PFSK-1 (cell line): ENCODE measurements at regions not wholly inside any gene's neighbourhood (a gene's known extent, or its start where the extent isn't known, plus 50 kb on each side); places are given as distances from the start of the nearest gene placed in this dataset.

ENCODE experiments used
- FOXP2 ChIP-seq: optimal IDR thresholded peaks from 2 replicates; pipeline ENCODE3; 2011; ENCODE audit warnings: borderline replicate concordance, control low read depth, inconsistent platforms; ENCODE audit not compliant: insufficient read depth; ENCODE audit errors: extremely low read length, extremely low read depth
- POLR2AphosphoS5 ChIP-seq: IDR thresholded peaks from 2 replicates; pipeline ENCODE4 v1.6.1; 2012; ENCODE audit warnings: low read depth, mild to moderate bottlenecking, control low read depth, low read length, moderate library complexity
- REST ChIP-seq, 2 experiments: IDR thresholded peaks; 2 replicates each; pipeline versions ENCODE4 v1.6.1 to v1.8.0; 2011 to 2012; ENCODE audit warnings: low read depth in 2 of 2, low read length in 2 of 2, control low read depth in 1 of 2, inconsistent platforms in 1 of 2, mild to moderate bottlenecking in 1 of 2, moderate library complexity in 1 of 2; ENCODE audit not compliant: insufficient read depth in 1 of 2
- SIN3A ChIP-seq: IDR thresholded peaks from 2 replicates; pipeline ENCODE4 v1.6.1; 2012; ENCODE audit warnings: mild to moderate bottlenecking, low read length, moderate library complexity, borderline replicate concordance; ENCODE audit not compliant: insufficient read depth
- TAF1 ChIP-seq: IDR thresholded peaks from 2 replicates; pipeline ENCODE4 v1.6.1; 2012; ENCODE audit warnings: low read length, control low read depth, borderline replicate concordance; ENCODE audit not compliant: insufficient read depth

DNA sequence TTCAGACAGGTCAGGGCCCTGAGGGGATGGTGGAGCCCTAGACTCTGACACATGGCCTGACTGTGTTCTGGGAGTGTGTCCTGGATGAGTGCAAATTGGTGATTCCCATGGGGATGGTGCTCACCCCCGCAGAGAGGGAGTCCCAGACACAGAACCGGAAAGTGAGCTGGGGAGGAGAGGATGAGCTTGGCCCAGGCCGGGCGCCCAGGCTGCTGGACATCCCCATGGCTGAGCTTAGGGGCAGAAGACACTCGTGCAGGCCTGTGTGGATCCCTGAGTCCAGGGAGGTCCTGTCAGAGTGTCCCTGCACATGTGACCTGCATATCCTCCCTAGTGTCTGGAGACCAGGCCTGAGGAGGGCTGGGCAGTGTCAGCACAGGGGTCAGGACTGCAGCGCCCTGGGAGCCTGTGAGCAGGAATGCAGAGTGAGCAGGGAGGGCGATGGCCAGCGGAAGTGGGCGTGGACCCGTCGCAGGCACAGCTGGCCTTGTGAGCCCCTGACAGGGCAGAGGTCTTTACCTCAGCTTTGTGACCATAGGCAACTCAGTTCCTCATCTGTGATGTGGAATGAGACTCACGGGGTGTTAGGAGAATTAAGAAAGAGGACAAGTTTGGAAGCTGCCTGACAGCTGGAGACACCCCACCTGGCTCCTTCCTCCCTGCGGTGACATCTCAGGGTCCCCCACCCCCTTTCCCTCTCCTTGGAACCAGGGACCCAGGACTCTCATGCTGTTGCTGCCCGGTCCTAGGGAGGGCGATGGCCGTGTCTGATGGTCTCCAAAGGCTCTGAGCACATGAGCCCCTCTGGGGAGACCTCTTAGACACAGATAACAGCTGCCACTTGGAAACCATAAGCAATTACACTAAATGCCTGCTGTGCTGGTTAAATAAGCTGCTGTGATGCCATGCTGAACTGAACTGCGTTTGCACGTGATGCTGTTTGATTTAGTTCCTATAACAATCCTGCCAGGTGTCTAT, 62.6 kb upstream of the HS6ST1 start:
- TF ChIP-seq FOXP2 = no peak
- TF ChIP-seq REST (IDR thresholded peaks at IDR 0.05; ENCODE audit: insufficient read depth in 1 of 2, low read depth in 2 of 2, low read length in 2 of 2) = no peak
- TF ChIP-seq POLR2AphosphoS5 = no peak
- TF ChIP-seq TAF1 = no peak
- TF ChIP-seq SIN3A = no peak

DNA sequence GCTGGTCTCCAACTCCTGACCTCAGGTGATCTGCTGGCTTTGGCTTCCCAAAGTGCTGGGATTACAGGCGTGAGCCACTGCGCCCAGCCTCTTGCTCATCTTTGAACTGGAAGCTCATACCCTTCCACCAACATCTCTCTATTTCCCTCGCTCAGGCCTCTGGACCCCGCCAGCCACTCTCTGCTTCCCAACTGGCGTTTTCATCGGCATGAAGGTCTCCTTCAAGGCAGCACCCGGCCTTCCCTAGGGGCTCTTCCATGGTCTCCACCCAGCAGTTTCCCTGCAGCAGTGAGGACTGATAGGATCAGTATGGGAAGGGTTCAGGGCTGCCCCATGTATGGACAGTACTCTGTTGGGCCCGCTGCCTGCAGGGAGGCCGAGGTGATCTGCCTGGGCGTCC, 65.8 kb upstream of the HS6ST1 start:
- no peak for TF ChIP-seq TAF1
- TF ChIP-seq FOXP2 = no peak
- no peak for TF ChIP-seq SIN3A
- TF ChIP-seq REST (IDR thresholded peaks at IDR 0.05; ENCODE audit: insufficient read depth in 1 of 2, low read depth in 2 of 2, low read length in 2 of 2) = no peak
- no peak for TF ChIP-seq POLR2AphosphoS5

GRCh38 chr2:128384956-128385355, 66.3 kb upstream of the HS6ST1 start:
- TF ChIP-seq FOXP2 = no peak
- no peak for TF ChIP-seq POLR2AphosphoS5
- no peak for TF ChIP-seq TAF1
- no peak for TF ChIP-seq SIN3A
- TF ChIP-seq REST (IDR thresholded peaks at IDR 0.05; ENCODE audit: insufficient read depth in 1 of 2, low read depth in 2 of 2, low read length in 2 of 2) = no peak

DNA sequence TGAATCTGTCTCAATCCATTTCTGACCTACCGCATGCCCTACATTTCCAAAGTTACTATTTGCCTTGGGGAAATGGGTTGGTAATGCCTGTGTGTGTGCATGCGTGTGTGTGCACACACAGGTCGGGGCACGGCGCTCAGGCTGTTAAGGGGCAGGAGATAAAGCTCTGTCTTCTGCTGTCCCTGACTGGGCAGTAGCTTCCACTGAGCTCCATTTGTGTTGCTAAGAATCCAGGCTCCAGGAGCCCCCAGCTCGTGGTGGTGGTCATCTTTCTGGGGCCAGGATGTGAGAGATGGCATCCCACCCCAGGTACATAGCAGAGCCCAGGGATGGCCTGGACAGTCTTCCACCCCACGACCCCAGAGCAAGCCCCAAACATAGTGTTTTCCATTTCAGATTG, 66.7 kb upstream of the HS6ST1 start:
- TF ChIP-seq FOXP2 = no peak
- no peak for TF ChIP-seq REST (IDR thresholded peaks at IDR 0.05; ENCODE audit: insufficient read depth in 1 of 2, low read depth in 2 of 2, low read length in 2 of 2)
- no peak for TF ChIP-seq POLR2AphosphoS5
- TF ChIP-seq TAF1 = no peak
- no peak for TF ChIP-seq SIN3A
